HG02763 (cell line): ENCODE measurements at regions not wholly inside any gene's neighbourhood (a gene's known extent, or its start where the extent isn't known, plus 50 kb on each side); places are given as distances from the start of the nearest gene placed in this dataset.
"Not testable (repeated sequence)": the region's sequence is repeated elsewhere in the genome, so short reads cannot be mapped to it uniquely, and the experiment has no call there.

ENCODE experiments used
- ATAC-seq: cut with Tn5 transposase; IDR thresholded peaks from one replicate; pipeline ENCODE4 v1.9.1; 2021; ENCODE audit warnings: mild to moderate bottlenecking, moderate library complexity; ENCODE audit not compliant: unreplicated experiment

GRCh38 chr5:162762119-162762518 is 675.3 kb upstream of the CCNG1 start:
- ATAC-seq = no peak

GRCh38 chr5:162769019-162769418 is 668.4 kb upstream of the CCNG1 start:
- no peak for ATAC-seq

- ATAC-seq = no peak
Measured at GRCh38 chr5:162785673-162786072, 651.7 kb upstream of the CCNG1 start.

GRCh38 chr5:162786234-162786633 is 651.2 kb upstream of the CCNG1 start:
- ATAC-seq = no peak

- no peak for ATAC-seq
Measured at GRCh38 chr5:162796507-162796906, 640.9 kb upstream of the CCNG1 start.

- ATAC-seq = no peak
Measured at GRCh38 chr5:162800301-162800700, 637.1 kb upstream of the CCNG1 start.

- no peak for ATAC-seq
Measured at GRCh38 chr5:162801235-162801634, 636.2 kb upstream of the CCNG1 start.

GRCh38 chr5:162806195-162806594 is 631.2 kb upstream of the CCNG1 start:
- no peak for ATAC-seq

GRCh38 chr5:162811071-162811470 is 626.3 kb upstream of the CCNG1 start:
- no peak for ATAC-seq

- no peak for ATAC-seq
Measured at GRCh38 chr5:162816816-162817215, 620.6 kb upstream of the CCNG1 start.

GRCh38 chr5:162817364-162817763 is 620.0 kb upstream of the CCNG1 start:
- ATAC-seq = no peak

GRCh38 chr5:162821664-162822063 is 615.7 kb upstream of the CCNG1 start:
- not testable (repeated sequence) for ATAC-seq

GRCh38 chr5:162824360-162824759 is 613.0 kb upstream of the CCNG1 start:
- ATAC-seq = no peak

GRCh38 chr5:162837155-162837554 is 600.2 kb upstream of the CCNG1 start:
- ATAC-seq = no peak

- ATAC-seq = no peak
Measured at GRCh38 chr5:162842727-162843126, 594.7 kb upstream of the CCNG1 start.

- no peak for ATAC-seq
Measured at GRCh38 chr5:162852134-162852533, 585.3 kb upstream of the CCNG1 start.

- ATAC-seq = no peak
Measured at GRCh38 chr5:162858770-162859169, 578.6 kb upstream of the CCNG1 start.

GRCh38 chr5:162870966-162871365 is 566.4 kb upstream of the CCNG1 start:
- no peak for ATAC-seq

GRCh38 chr5:162882629-162883028 is 554.8 kb upstream of the CCNG1 start:
- ATAC-seq = no peak

- no peak for ATAC-seq
Measured at GRCh38 chr5:162886717-162887116, 550.7 kb upstream of the CCNG1 start.

- no peak for ATAC-seq
Measured at GRCh38 chr5:162888268-162888667, 549.1 kb upstream of the CCNG1 start.

GRCh38 chr5:162911873-162912272 is 525.5 kb upstream of the CCNG1 start:
- ATAC-seq = no peak

- no peak for ATAC-seq
Measured at GRCh38 chr5:162916368-162916767, 521.0 kb upstream of the CCNG1 start.

- ATAC-seq = no peak
Measured at GRCh38 chr5:162929104-162929503, 508.3 kb upstream of the CCNG1 start.
